Suprapubic skin (tissue), 4 donors: ENCODE measurements at regions not wholly inside any gene's neighbourhood (a gene's known extent, or its start where the extent isn't known, plus 50 kb on each side); places are given as distances from the start of the nearest gene placed in this dataset.

Experiments
- CTCF ChIP-seq, 2 donors: fragments of 200-600 bp in 1 of 2; fragments of 450-650 bp in 1 of 2; sonication (generic) in 1 of 2; IDR thresholded peaks; one replicate each; pipeline ENCODE4 v1.5.1; 2016 to 2019; ENCODE audit warnings: antibody characterized with exemption in 2 of 2, mild to moderate bottlenecking in 1 of 2, moderate library complexity in 1 of 2
- EP300 ChIP-seq: sonication (generic); formaldehyde crosslinking; IDR thresholded peaks from one replicate; pipeline ENCODE4 v1.6.1; 2017; ENCODE audit warnings: antibody characterized with exemption
- POLR2A ChIP-seq, 2 donors: fragments of 450-650 bp; IDR thresholded peaks; one replicate each; pipeline ENCODE4 v1.6.1; 2017; ENCODE audit warnings: antibody characterized with exemption in 2 of 2, mild to moderate bottlenecking in 2 of 2, moderate library complexity in 2 of 2
- POLR2AphosphoS5 ChIP-seq, 3 donors: sonication (generic); formaldehyde crosslinking; IDR thresholded peaks; one replicate each; pipeline ENCODE4 v1.6.1; 2017; ENCODE audit warnings: antibody characterized with exemption in 3 of 3

- TF ChIP-seq CTCF (IDR thresholded peaks at IDR 0.05) (no peak), POLR2AphosphoS5 (IDR thresholded peaks at IDR 0.05) (no peak), EP300 (no peak), POLR2A (IDR thresholded peaks at IDR 0.05) (no peak)
Measured at GRCh38 chr22:48579928-48580309, 1247.8 kb downstream of the BRD1 start.
